ENCODE measurements at regions not wholly inside any gene's neighbourhood (a gene's known extent, or its start where the extent isn't known, plus 50 kb on each side); places are given as distances from the start of the nearest gene placed in this dataset.

DNA sequence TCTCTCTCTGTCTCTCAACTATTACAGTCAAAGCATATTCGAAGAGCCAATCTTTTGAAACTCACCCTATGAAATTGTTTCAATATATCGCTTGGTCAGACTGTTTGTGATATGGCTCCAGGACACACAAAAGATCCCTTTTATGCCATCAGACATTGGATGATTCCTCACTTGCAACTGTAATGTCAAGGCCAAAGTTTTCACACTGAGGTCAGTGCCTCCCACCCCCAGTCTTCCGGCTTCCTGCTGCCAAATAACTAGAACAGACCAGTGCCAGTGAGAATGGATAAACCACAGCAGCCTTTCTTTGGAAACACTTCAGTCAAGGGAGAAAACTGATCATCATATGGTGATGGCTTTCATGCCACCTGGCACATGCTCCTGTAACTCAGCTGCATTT lies 321.9 kb upstream of the ZFHX3 start:
- no peaks in the 10 kb centered on the region for H3K9me3 Mint-ChIP-seq
- H3K27me3 Mint-ChIP-seq, result peaks cover 10% of the 10 kb centered on the region
- TF ChIP-seq, protein P1, sequence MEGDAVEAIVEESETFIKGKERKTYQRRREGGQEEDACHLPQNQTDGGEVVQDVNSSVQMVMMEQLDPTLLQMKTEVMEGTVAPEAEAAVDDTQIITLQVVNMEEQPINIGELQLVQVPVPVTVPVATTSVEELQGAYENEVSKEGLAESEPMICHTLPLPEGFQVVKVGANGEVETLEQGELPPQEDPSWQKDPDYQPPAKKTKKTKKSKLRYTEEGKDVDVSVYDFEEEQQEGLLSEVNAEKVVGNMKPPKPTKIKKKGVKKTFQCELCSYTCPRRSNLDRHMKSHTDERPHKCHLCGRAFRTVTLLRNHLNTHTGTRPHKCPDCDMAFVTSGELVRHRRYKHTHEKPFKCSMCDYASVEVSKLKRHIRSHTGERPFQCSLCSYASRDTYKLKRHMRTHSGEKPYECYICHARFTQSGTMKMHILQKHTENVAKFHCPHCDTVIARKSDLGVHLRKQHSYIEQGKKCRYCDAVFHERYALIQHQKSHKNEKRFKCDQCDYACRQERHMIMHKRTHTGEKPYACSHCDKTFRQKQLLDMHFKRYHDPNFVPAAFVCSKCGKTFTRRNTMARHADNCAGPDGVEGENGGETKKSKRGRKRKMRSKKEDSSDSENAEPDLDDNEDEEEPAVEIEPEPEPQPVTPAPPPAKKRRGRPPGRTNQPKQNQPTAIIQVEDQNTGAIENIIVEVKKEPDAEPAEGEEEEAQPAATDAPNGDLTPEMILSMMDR (conservative IDR thresholded peaks at IDR 0.05), result no peak
- H3K27ac Mint-ChIP-seq, result no peak overlapping the region
- peaks cover 13% of the 10 kb centered on the region for H3K4me1 Mint-ChIP-seq (ENCODE audit: unreplicated experiment)
- no peak for DNase-seq (ENCODE audit: extremely low spot score, unreplicated experiment)
- no peak overlapping the region for H3K4me3 Mint-ChIP-seq
- H3K36me3 Mint-ChIP-seq, result no peaks in the 10 kb centered on the region

DNA sequence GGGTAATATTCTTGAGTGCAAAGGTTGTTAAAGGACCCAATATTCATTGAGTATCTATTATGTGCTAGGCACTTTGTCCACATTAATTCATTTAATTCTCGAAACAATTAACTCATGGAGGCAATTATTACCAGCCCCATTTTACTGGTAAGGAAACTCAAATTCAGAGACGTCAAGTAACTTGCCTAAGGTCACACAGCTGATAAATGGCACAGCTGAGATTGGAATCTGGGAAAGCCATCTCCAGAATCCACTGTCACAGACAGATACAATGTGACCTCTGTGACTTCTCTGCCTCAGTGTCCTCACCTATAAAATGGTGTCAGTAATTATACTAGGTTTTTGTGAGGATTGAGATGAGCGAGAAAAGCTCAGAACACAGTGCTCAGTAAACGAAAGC lies 320.8 kb upstream of the ZFHX3 start:
- Mint-ChIP-seq H3K36me3 (no peaks in the 10 kb centered on the region), H3K4me1 (ENCODE audit: unreplicated experiment) (peaks cover 15% of the 10 kb centered on the region), H3K27ac (no peak overlapping the region), H3K9me3 (no peaks in the 10 kb centered on the region), H3K27me3 (peaks cover 10% of the 10 kb centered on the region), H3K4me3 (no peak overlapping the region)
- DNase-seq (ENCODE audit: extremely low spot score, unreplicated experiment), result no peak
- TF ChIP-seq, protein P1 (conservative IDR thresholded peaks at IDR 0.05), result no peak

DNA sequence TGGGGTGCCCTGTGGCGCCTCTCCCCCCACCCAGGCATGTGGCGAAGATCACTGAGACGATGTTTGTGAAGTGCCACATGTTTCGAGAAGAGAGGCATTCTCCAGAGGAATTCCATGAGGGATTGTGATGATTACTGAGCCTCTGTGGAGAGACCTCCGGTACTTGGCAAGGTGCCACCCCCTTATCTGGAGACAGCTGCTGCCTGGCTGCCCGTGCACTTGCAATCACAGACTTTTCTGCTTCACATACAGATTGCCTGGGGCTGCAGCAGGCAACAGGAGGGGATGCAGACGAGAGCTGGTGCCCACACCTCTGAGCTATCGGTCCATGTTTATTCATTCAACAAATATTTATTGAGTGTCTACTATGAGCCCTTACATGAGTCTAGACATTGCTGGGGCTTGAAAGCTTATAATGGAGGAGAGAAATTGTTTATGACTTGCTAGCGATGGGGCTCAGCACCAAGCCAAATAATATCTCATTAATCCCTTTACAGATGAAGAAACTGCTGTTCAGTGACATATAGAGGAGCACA lies 317.2 kb upstream of the ZFHX3 start:
- Mint-ChIP-seq H3K27me3 (peaks cover 6% of the 10 kb centered on the region), H3K9me3 (no peaks in the 10 kb centered on the region), H3K4me1 (ENCODE audit: unreplicated experiment) (peaks cover 10% of the 10 kb centered on the region), H3K36me3 (no peaks in the 10 kb centered on the region), H3K27ac (no peak overlapping the region), H3K4me3 (no peak overlapping the region)
- DNase-seq (ENCODE audit: extremely low spot score, unreplicated experiment), result no peak
- TF ChIP-seq, protein P1 (conservative IDR thresholded peaks at IDR 0.05), result no peak

- TF ChIP-seq, protein P1 (conservative IDR thresholded peaks at IDR 0.05), result no peak
- no peak for DNase-seq (ENCODE audit: extremely low spot score, unreplicated experiment)
- Mint-ChIP-seq H3K4me3 (no peak overlapping the region), H3K9me3 (no peaks in the 10 kb centered on the region), H3K27ac (no peak overlapping the region), H3K36me3 (no peaks in the 10 kb centered on the region), H3K4me1 (ENCODE audit: unreplicated experiment) (peaks cover 10% of the 10 kb centered on the region), H3K27me3 (peaks cover 6% of the 10 kb centered on the region)
Measured at GRCh38 chr16:73364413-73364812, 316.5 kb upstream of the ZFHX3 start.

DNA sequence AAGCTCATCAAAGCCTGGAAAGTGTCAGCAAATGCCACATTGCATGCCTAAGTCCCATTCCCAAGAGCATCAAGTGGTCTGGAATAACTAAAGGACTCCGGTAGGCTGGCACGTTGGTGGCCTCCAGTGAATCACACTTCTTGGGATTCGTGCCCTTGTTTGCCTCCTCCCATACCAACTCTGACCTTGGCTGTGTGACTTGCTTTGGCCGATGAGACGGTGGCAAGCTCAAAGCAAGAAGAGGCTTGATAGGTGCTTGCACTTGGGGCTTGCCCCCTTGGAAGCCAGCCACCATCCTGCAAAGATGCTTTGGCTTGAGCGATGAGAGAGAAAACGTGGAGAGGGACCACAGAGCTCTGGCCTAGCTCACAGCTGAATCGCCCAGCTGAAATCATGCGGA lies 313.1 kb upstream of the ZFHX3 start:
- Mint-ChIP-seq H3K36me3 (no peaks in the 10 kb centered on the region), H3K4me1 (ENCODE audit: unreplicated experiment) (peaks cover 10% of the 10 kb centered on the region), H3K9me3 (no peaks in the 10 kb centered on the region), H3K27ac (no peak overlapping the region), H3K4me3 (no peak overlapping the region), H3K27me3 (peaks cover 7% of the 10 kb centered on the region)
- no peak for DNase-seq (ENCODE audit: extremely low spot score, unreplicated experiment)
- TF ChIP-seq, protein P1 (conservative IDR thresholded peaks at IDR 0.05), result no peak
